K562 (cell line): ENCODE measurements at regions not wholly inside any gene's neighbourhood (a gene's known extent, or its start where the extent isn't known, plus 50 kb on each side); places are given as distances from the start of the nearest gene placed in this dataset.

Experiments used
- ATAC-seq: fragments of 200-7000 bp; cut with Tn5 transposase; 3 replicates; pipeline ENCODE4 v1.9.1; 2020; ENCODE audit warnings: moderate library complexity
- BruUV-seq: library from RNA; stranded (reverse); fragments of 400-500 nt; replicated peaks from 2 replicates; lab custom pipeline; 2021; lab: Mats Ljungman, UMichigan
- CTCF ChIA-PET: fragments of 300-600 bp; formaldehyde crosslinking; extraction: SDS; loops from one replicate; lab custom pipeline; 2021; ENCODE audit warnings: low intra/inter-chr PET ratio; lab: Yijun Ruan, JAX
- POLR2A ChIA-PET: fragments of 300-600, 350-650 bp; sonication (Branson Sonifier 250); formaldehyde crosslinking; extraction: SDS; loops from one replicate; lab custom pipeline; 2021; ENCODE audit warnings: antibody characterized with exemption, inconsistent platforms; lab: Yijun Ruan, JAX
- DNase-seq, 4 experiments: peaks; one replicate each; pipeline versions ENCODE4 v3.0.0 to v3.0.0-alpha.2; 2011 to 2018; ENCODE audit warnings: low spot score in 3 of 4, mixed read lengths in 3 of 4; ENCODE audit errors: extremely low read depth in 1 of 4
- FAIRE-seq: peaks from 2 replicates; lab custom pipeline; 2011; peaks lifted over from hg19 to GRCh38; lab: Jason Lieb, UNC
- H2AFZ ChIP-seq: 2 replicates; pipeline ENCODE4 v1.6.0; 2011; ENCODE audit warnings: low read depth, low read length, control low read depth, inconsistent platforms
- H3K27ac ChIP-seq: fragments of 200-600 bp; 3 replicates; pipeline ENCODE4 v1.8.0; 2011; ENCODE audit warnings: low read depth, mild to moderate bottlenecking, control low read depth, inconsistent platforms, low read length, moderate library complexity, mixed read lengths; ENCODE audit errors: extremely low read depth
- H3K27me3 ChIP-seq, 2 experiments: fragments of 300-600 bp in 1 of 2; 2 replicates in 1 of 2; 3 replicates in 1 of 2; pipeline versions ENCODE4 v1.6.0 to v1.8.0; 2011; ENCODE audit warnings: inconsistent platforms in 2 of 2, low read length in 2 of 2, mild to moderate bottlenecking in 1 of 2, mixed read lengths in 1 of 2, moderate library complexity in 1 of 2; ENCODE audit not compliant: control insufficient read depth in 2 of 2, insufficient read depth in 2 of 2
- H3K36me3 ChIP-seq: fragments of 300-600 bp; 3 replicates; pipeline ENCODE4 v1.8.0; 2011; ENCODE audit warnings: mild to moderate bottlenecking, low read length, inconsistent platforms; ENCODE audit not compliant: control insufficient read depth, insufficient read depth
- H3K4me1 ChIP-seq, 2 experiments: fragments of 200-600 bp in 1 of 2; replicated peaks in 1 of 2; 2 replicates in 1 of 2; 3 replicates in 1 of 2; pipeline versions ENCODE4 v1.5.1 to v1.8.0; 2011; ENCODE audit warnings: inconsistent platforms in 2 of 2, low read length in 2 of 2, mild to moderate bottlenecking in 1 of 2, mixed read lengths in 1 of 2, moderate library complexity in 1 of 2; ENCODE audit not compliant: control insufficient read depth in 2 of 2, insufficient read depth in 2 of 2
- H3K4me2 ChIP-seq: 2 replicates; pipeline ENCODE4 v1.6.1; 2011; ENCODE audit warnings: low read length, control low read depth, inconsistent platforms, mixed read lengths; ENCODE audit not compliant: insufficient read depth
- H3K4me3 ChIP-seq: fragments of 200-600 bp; sonication (generic), shearing (Covaris generic); 2 replicates; pipeline ENCODE4 v1.5.1; 2016; ENCODE audit warnings: control low read depth, inconsistent platforms
- H3K79me2 ChIP-seq: fragments of 200-600 bp; 3 replicates; pipeline ENCODE4 v1.8.0; 2011; ENCODE audit warnings: low read length, inconsistent platforms; ENCODE audit not compliant: control insufficient read depth, insufficient read depth
- H3K9ac ChIP-seq, 2 experiments: 2 replicates each; pipeline versions ENCODE4 v1.6.0 to v1.6.1; 2011; ENCODE audit warnings: low read depth in 2 of 2, low read length in 2 of 2, control low read depth in 1 of 2, inconsistent platforms in 1 of 2, mild to moderate bottlenecking in 1 of 2, mixed read lengths in 1 of 2; ENCODE audit not compliant: insufficient read depth in 1 of 2
- H3K9me1 ChIP-seq: one replicate; pipeline ENCODE4 v1.6.0; 2011; ENCODE audit warnings: inconsistent platforms, mild to moderate bottlenecking, low read length, moderate library complexity; ENCODE audit not compliant: control insufficient read depth, insufficient read depth
- H3K9me3 ChIP-seq: replicated peaks from 2 replicates; pipeline ENCODE4 v1.5.1; 2011; ENCODE audit warnings: low read depth, low read length, inconsistent platforms; ENCODE audit not compliant: control insufficient read depth, insufficient read depth
- H4K20me1 ChIP-seq: replicated peaks from 2 replicates; pipeline ENCODE4 v1.6.1; 2011; ENCODE audit warnings: low read length, inconsistent platforms, mixed read lengths; ENCODE audit not compliant: control insufficient read depth, insufficient read depth
- BACH1 ChIP-seq: fragments of 200-800 bp; sonication (Bioruptor generic); IDR thresholded peaks from 2 replicates; pipeline ENCODE4 v1.6.1; 2016; ENCODE audit warnings: missing genetic modification characterization, missing compliant biosample characterization
- CBFA2T2 ChIP-seq: fragments of 450-650 bp; conservative IDR thresholded peaks from 2 replicates; pipeline ENCODE4 v1.6.1; 2017; ENCODE audit warnings: mild to moderate bottlenecking
- CBX2 ChIP-seq: fragments of 200-600 bp; sonication (generic); IDR thresholded peaks from one replicate; pipeline ENCODE4 v1.6.1; 2012; ENCODE audit warnings: mild to moderate bottlenecking, low read length, inconsistent platforms; ENCODE audit not compliant: insufficient read depth, poor library complexity, severe bottlenecking
- CC2D1A ChIP-seq: fragments of 450-650 bp; IDR thresholded peaks from 2 replicates; pipeline ENCODE4 v1.6.1; 2017; ENCODE audit warnings: mild to moderate bottlenecking
- FOXJ3 ChIP-seq: sonication (generic); formaldehyde crosslinking; IDR thresholded peaks from 2 replicates; pipeline ENCODE4 v1.4.0; 2020; ENCODE audit warnings: mild to moderate bottlenecking, missing genetic modification reagents
- GATA2 ChIP-seq: sonication (generic); formaldehyde crosslinking; IDR thresholded peaks from 2 replicates; pipeline ENCODE4 v1.4.0; 2020; ENCODE audit warnings: mild to moderate bottlenecking, missing genetic modification reagents
- JUN ChIP-seq, 2 experiments: sonication (generic) in 1 of 2; formaldehyde crosslinking in 1 of 2; IDR thresholded peaks; 2 replicates each; pipeline versions ENCODE4 v1.6.1 to v1.8.0; 2012 to 2022; ENCODE audit warnings: borderline replicate concordance in 2 of 2, mild to moderate bottlenecking in 2 of 2, improper control_type of control experiment in 1 of 2, low read depth in 1 of 2, low read length in 1 of 2, missing genetic modification reagents in 1 of 2
- MCM2 ChIP-seq: fragments of 450-650 bp; IDR thresholded peaks from 2 replicates; pipeline ENCODE4 v1.6.1; 2017; ENCODE audit warnings: low read depth, mild to moderate bottlenecking
- PHF21A ChIP-seq: fragments of 450-650 bp; IDR thresholded peaks from 2 replicates; pipeline ENCODE4 v1.6.1; 2017; ENCODE audit warnings: low read depth, borderline replicate concordance
- RBM22 ChIP-seq: fragments of 200-400 bp; formaldehyde crosslinking; IDR thresholded peaks from 2 replicates; pipeline ENCODE4 v1.6.1; 2018; ENCODE audit warnings: low read length, low read depth; ENCODE audit not compliant: poor library complexity, severe bottlenecking
- RUNX1 ChIP-seq: sonication (generic); IDR thresholded peaks from 2 replicates; pipeline ENCODE4 v1.6.1; 2016; ENCODE audit warnings: antibody characterized with exemption, low read depth
- SRF ChIP-seq, 2 experiments: fragments of 250-450, 450-650 bp in 1 of 2; sonication (Bioruptor Pico) in 1 of 2; sonication (generic) in 1 of 2; formaldehyde crosslinking; IDR thresholded peaks; 2 replicates each; pipeline versions ENCODE4 v1.5.0 to v1.5.1; 2020 to 2022; ENCODE audit warnings: mild to moderate bottlenecking in 1 of 2, missing genetic modification reagents in 1 of 2
- STAT5A ChIP-seq: IDR thresholded peaks from 2 replicates; pipeline ENCODE4 v1.6.1; 2012; ENCODE audit warnings: low read length, inconsistent platforms, borderline replicate concordance
- TBL1XR1 ChIP-seq, 2 experiments: IDR thresholded peaks; 2 replicates each; pipeline ENCODE4 v1.6.1; 2012; ENCODE audit warnings: improper control_type of control experiment in 2 of 2, low read length in 2 of 2, mild to moderate bottlenecking in 1 of 2
- ZNF121 ChIP-seq: sonication (generic); formaldehyde crosslinking; conservative IDR thresholded peaks from 2 replicates; pipeline ENCODE4 v1.8.0; 2022; ENCODE audit warnings: missing genetic modification reagents
- ZNF644 ChIP-seq: fragments of 200-800 bp; sonication (Bioruptor generic); IDR thresholded peaks from 2 replicates; pipeline ENCODE4 v1.6.1; 2016; ENCODE audit warnings: low read depth, missing genetic modification characterization, missing compliant biosample characterization
- ZZZ3 ChIP-seq: fragments of 450-650 bp; IDR thresholded peaks from 2 replicates; pipeline ENCODE4 v1.6.1; 2016; ENCODE audit warnings: antibody characterized with exemption, mild to moderate bottlenecking, moderate library complexity
- WGBS: fragments of 100-300 bp; shearing (Covaris generic); methylation state at CpG from one replicate; pipeline ENCODE4 v1.1.6; 2016; ENCODE audit warnings: low coverage, mixed read lengths; ENCODE audit not compliant: insufficient coverage; ENCODE audit errors: missing lambda C conversion rate; 5-methylcytosine and 5-hydroxymethylcytosine counted together
- in situ Hi-C: fragments of 300-500 bp; cut with MboI; formaldehyde crosslinking; loops from 4 replicates; pipeline ENCODE4 v1.15.0; 2018; ENCODE audit warnings: inconsistent platforms, mixed read lengths
- intact Hi-C: fragments of 100-400 bp; cut with micrococcal nuclease; formaldehyde crosslinking; loops from 2 replicates; pipeline ENCODE4 v1.14.2; 2022
- TF ChIP-seq, protein P1 (sequence below): sonication (generic); formaldehyde crosslinking; IDR thresholded peaks from 2 replicates; pipeline ENCODE4 v1.8.0; 2022; ENCODE audit warnings: missing genetic modification reagents, mild to moderate bottlenecking, moderate library complexity, borderline replicate concordance

DNA sequence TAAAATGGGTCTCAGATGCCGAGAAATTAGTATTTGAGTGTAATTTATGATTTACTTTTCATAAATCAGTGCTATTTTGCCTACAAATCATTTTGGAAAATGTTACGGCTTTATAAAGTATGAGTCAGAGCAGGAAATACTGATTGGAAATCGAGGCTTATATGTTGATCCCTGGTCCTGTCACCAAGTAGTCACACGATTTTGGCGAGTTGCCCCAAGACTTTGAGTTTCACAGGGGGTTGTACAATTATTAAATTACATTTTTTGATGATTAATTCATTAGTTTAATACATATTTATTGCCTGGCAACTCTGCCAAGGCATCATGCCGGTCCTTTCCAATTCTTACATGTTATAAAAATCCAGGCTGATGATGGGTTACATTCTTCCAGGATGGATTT lies 443.9 kb upstream of the KLF4 start:
- no peak for DNase-seq
- Histone ChIP-seq H3K9me3 (no peaks in the 10 kb centered on the region), H3K4me3 (no peak overlapping the region), H2AFZ (no peak overlapping the region), H3K27me3 (peaks cover 10 to 11% of the 10 kb centered on the region in 2 experiments; a peak in 4 of 5 replicates), H3K4me1 (peaks cover 0 to 4% of the 10 kb centered on the region in 2 experiments; a peak in 1 of 5 replicates), H3K27ac (no peak overlapping the region), H4K20me1 (no peaks in the 10 kb centered on the region), H3K79me2 (no peaks in the 10 kb centered on the region), H3K9me1 (no peaks in the 10 kb centered on the region), H3K36me3 (no peaks in the 10 kb centered on the region), H3K9ac (no peak overlapping the region), H3K4me2 (no peak overlapping the region)
- no TSS peak for BruUV-seq
- TF ChIP-seq ZNF121 (no peak), CC2D1A (no peak), MCM2 (no peak), STAT5A (no peak), CBX2 (no peak), RUNX1 (no peak), BACH1 (tag) (no peak), ZZZ3 (no peak), JUN (IDR thresholded peaks at IDR 0.05; ENCODE audit: borderline replicate concordance, low read depth, low read length) (no peak), JUN (CRISPR knock-in tag; IDR thresholded peaks at IDR 0.05; ENCODE audit: borderline replicate concordance) (no peak), CBFA2T2 (no peak), GATA2 (CRISPR knock-in tag) (no peak), SRF (CRISPR knock-in tag; IDR thresholded peaks at IDR 0.05) (no peak), RBM22 (no peak), ZNF644 (tag) (no peak), PHF21A (no peak), FOXJ3 (CRISPR knock-in tag) (no peak), TBL1XR1 (IDR thresholded peaks at IDR 0.05; ENCODE audit: low read length in 2 of 2) (no peak)
- TF ChIP-seq, protein P1, sequence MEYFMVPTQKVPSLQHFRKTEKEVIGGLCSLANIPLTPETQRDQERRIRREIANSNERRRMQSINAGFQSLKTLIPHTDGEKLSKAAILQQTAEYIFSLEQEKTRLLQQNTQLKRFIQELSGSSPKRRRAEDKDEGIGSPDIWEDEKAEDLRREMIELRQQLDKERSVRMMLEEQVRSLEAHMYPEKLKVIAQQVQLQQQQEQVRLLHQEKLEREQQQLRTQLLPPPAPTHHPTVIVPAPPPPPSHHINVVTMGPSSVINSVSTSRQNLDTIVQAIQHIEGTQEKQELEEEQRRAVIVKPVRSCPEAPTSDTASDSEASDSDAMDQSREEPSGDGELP (CRISPR knock-in tag), result no peak
- ChIA-PET CTCF (no interaction called here), POLR2A (interaction anchor here (0.6 to 1.1 kb wide), 2 partner anchors 32 to 324 kb away, joined by 4 read pairs; no protein-coding TSS in a partner anchor)
- 0% methylated on average over 6 of the region's 6 CpGs for WGBS
- FAIRE-seq, result no peak
- no peak for ATAC-seq
- intact Hi-C loops (no loop called here), in situ Hi-C loops (no loop called here)
